ENCODE measurements at regions not wholly inside any gene's neighbourhood (a gene's known extent, or its start where the extent isn't known, plus 50 kb on each side); places are given as distances from the start of the nearest gene placed in this dataset.
"Not testable (repeated sequence)": the region's sequence is repeated elsewhere in the genome, so short reads cannot be mapped to it uniquely, and the experiment has no call there.

- no peak overlapping the region for H3K27ac ChIP-seq
- no peak for TF ChIP-seq POLR2AphosphoS5 (IDR thresholded peaks at IDR 0.05)
- no peak for TF ChIP-seq EP300 (IDR thresholded peaks at IDR 0.05)
- no peak for TF ChIP-seq POLR2A (IDR thresholded peaks at IDR 0.05)
- TF ChIP-seq CTCF (IDR thresholded peaks at IDR 0.05) = no peak
- WGBS, 5 donors = 73 to 90% (median 77%) methylated on average over 2 of the region's 2 CpGs
These were observed 202.6 kb upstream of the ATP10A start for GRCh38 chr15:26065723-26066122.

GRCh38 chr15:26061248-26061647 is 198.1 kb upstream of the ATP10A start:
- no peak overlapping the region for H3K27ac ChIP-seq
- H3K27me3 ChIP-seq = no peaks in the 10 kb centered on the region
- H3K36me3 ChIP-seq = no peaks in the 10 kb centered on the region
- intact Hi-C loops (cut with DNase I; ENCODE audit: low total_unique reads) = no loop called here
- WGBS, 5 donors = 71 to 84% (median 76%) methylated on average over 4 of the region's 4 CpGs
- DNase-seq = no peak
- peaks cover 0 to 16% (median 6%) of the 10 kb centered on the region in 4 donors for H3K9me3 ChIP-seq
- no peaks in the 10 kb centered on the region for H3K4me1 ChIP-seq
- no peak overlapping the region for H3K4me3 ChIP-seq
- TF ChIP-seq EP300 (IDR thresholded peaks at IDR 0.05) = no peak
- no peak for TF ChIP-seq POLR2A (IDR thresholded peaks at IDR 0.05)
- no peak for TF ChIP-seq POLR2AphosphoS5 (IDR thresholded peaks at IDR 0.05)

More at GRCh38 chr15:26065723-26066122, 202.6 kb upstream of the ATP10A start:
- no peaks in the 10 kb centered on the region for H3K4me1 ChIP-seq
- H3K27me3 ChIP-seq = no peaks in the 10 kb centered on the region
- no peak for DNase-seq
- no peak overlapping the region for H3K4me3 ChIP-seq
- no peaks in the 10 kb centered on the region for H3K36me3 ChIP-seq
- intact Hi-C loops (cut with DNase I; ENCODE audit: low total_unique reads) = no loop called here
- H3K9me3 ChIP-seq = no peaks in the 10 kb centered on the region

GRCh38 chr15:26056766-26057165 is 193.6 kb upstream of the ATP10A start:
- H3K4me1 ChIP-seq; intact Hi-C loops (cut with DNase I; ENCODE audit: low total_unique reads); H3K4me3 ChIP-seq; DNase-seq; H3K36me3 ChIP-seq; H3K27ac ChIP-seq: not testable (repeated sequence)
- Histone ChIP-seq H3K27me3 (peaks cover 0 to 15% (median 0%) of the 10 kb centered on the region in 3 donors), H3K9me3 (peaks cover 0 to 16% (median 6%) of the 10 kb centered on the region in 4 donors)
- 89 to 93% (median 91%) methylated on average over 17 to 29 of the region's 29 CpGs for WGBS, 5 donors

- H3K4me3 ChIP-seq = no peak overlapping the region
- no peaks in the 10 kb centered on the region for H3K36me3 ChIP-seq
- H3K4me1 ChIP-seq = no peaks in the 10 kb centered on the region
- WGBS, 5 donors = 62 to 79% (median 74%) methylated on average over 13 to 14 of the region's 14 CpGs
- H3K27me3 ChIP-seq = peaks cover 0 to 15% (median 0%) of the 10 kb centered on the region in 3 donors
- intact Hi-C loops (cut with DNase I; ENCODE audit: low total_unique reads) = no loop called here
- no peaks in the 10 kb centered on the region for H3K9me3 ChIP-seq
- peak in 1 of 2 donors; percentile 43 for DNase-seq
- TF ChIP-seq CTCF (IDR thresholded peaks at IDR 0.05) (no peak), POLR2A (IDR thresholded peaks at IDR 0.05) (no peak), EP300 (IDR thresholded peaks at IDR 0.05) (no peak), POLR2AphosphoS5 (IDR thresholded peaks at IDR 0.05) (no peak)
- no peak overlapping the region for H3K27ac ChIP-seq
These were observed 188.9 kb upstream of the ATP10A start for GRCh38 chr15:26051761-26052675.

- DNase-seq = no peak
- no peaks in the 10 kb centered on the region for H3K36me3 ChIP-seq
- peaks cover 0 to 15% (median 0%) of the 10 kb centered on the region in 3 donors for H3K27me3 ChIP-seq
- 30 to 61% (median 46%) methylated on average over 4 of the region's 4 CpGs for WGBS, 5 donors
- no peak for TF ChIP-seq POLR2A (IDR thresholded peaks at IDR 0.05)
- TF ChIP-seq POLR2AphosphoS5 (IDR thresholded peaks at IDR 0.05) = no peak
- TF ChIP-seq CTCF (IDR thresholded peaks at IDR 0.05) = no peak
- no peak for TF ChIP-seq EP300 (IDR thresholded peaks at IDR 0.05)
- intact Hi-C loops (cut with DNase I; ENCODE audit: low total_unique reads) = no loop called here
- no peaks in the 10 kb centered on the region for H3K9me3 ChIP-seq
- no peak overlapping the region for H3K27ac ChIP-seq
- H3K4me1 ChIP-seq = no peaks in the 10 kb centered on the region
- no peak overlapping the region for H3K4me3 ChIP-seq
These were observed 187.9 kb upstream of the ATP10A start for GRCh38 chr15:26050984-26051383.
